OCI-LY3 (cell line): ENCODE measurements at regions not wholly inside any gene's neighbourhood (a gene's known extent, or its start where the extent isn't known, plus 50 kb on each side); places are given as distances from the start of the nearest gene placed in this dataset.

Source experiments
- EZH2phosphoT487 ChIP-seq: fragments of 200-600 bp; shearing (Covaris generic); IDR thresholded peaks from 2 replicates; pipeline ENCODE4 v1.6.1; 2018; ENCODE audit warnings: antibody characterized with exemption, mixed run types, low read depth
- TF ChIP-seq, protein P1 (sequence below): fragments of 200-600, 300-600 bp; sonication (generic); IDR thresholded peaks from 2 replicates; pipeline ENCODE4 v1.5.1; 2014; ENCODE audit warnings: antibody characterized with exemption, low read length, low read depth

DNA sequence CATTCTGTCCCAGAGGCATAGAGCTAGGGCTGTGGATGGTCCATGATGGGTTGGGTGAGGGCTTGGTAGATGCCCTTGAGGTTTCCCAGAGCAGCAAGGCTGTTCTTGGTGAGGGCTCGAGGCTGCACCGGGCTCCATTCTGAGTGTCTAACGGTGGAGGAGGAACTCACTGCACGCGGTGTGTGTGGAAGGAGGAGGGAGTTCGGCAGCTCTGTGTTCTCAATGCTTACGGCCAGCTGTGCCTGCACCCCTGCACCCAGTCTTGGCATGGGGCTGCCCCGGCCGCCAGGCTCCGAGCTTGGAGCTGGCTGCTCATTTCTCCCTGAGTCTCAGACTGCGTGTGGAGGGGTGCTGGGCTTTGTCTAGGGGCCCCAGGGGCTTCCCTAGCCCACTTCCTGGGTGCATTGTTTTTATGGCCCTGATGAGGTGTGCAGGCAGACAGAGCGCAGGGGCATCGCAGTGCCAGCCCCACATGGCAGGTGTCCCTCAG, 1247.1 kb downstream of the BRD1 start:
- TF ChIP-seq, protein P1, sequence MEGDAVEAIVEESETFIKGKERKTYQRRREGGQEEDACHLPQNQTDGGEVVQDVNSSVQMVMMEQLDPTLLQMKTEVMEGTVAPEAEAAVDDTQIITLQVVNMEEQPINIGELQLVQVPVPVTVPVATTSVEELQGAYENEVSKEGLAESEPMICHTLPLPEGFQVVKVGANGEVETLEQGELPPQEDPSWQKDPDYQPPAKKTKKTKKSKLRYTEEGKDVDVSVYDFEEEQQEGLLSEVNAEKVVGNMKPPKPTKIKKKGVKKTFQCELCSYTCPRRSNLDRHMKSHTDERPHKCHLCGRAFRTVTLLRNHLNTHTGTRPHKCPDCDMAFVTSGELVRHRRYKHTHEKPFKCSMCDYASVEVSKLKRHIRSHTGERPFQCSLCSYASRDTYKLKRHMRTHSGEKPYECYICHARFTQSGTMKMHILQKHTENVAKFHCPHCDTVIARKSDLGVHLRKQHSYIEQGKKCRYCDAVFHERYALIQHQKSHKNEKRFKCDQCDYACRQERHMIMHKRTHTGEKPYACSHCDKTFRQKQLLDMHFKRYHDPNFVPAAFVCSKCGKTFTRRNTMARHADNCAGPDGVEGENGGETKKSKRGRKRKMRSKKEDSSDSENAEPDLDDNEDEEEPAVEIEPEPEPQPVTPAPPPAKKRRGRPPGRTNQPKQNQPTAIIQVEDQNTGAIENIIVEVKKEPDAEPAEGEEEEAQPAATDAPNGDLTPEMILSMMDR = no peak
- TF ChIP-seq EZH2phosphoT487 = no peak
